ENCODE measurements at regions not wholly inside any gene's neighbourhood (a gene's known extent, or its start where the extent isn't known, plus 50 kb on each side); places are given as distances from the start of the nearest gene placed in this dataset.
A peak's percentile ranks its signal among the peaks of the same experiment; 100 is the strongest.

- Histone ChIP-seq H3K4me1 (peaks cover 0 to 21% (median 13%) of the 10 kb centered on the region in 10 experiments; a peak in 11 of 20 replicates), H3K9ac (no peak overlapping the region), H3K36me3 (no peaks in the 10 kb centered on the region), H3K27me3 (no peaks in the 10 kb centered on the region), H3K27ac (no peak overlapping the region), H3K4me2 (no peak overlapping the region), H3K9me3 (replicated peaks in 1 of 11) (no peaks in the 10 kb centered on the region; a peak in 1 of 22 replicates), H4K20me1 (no peaks in the 10 kb centered on the region), H3K4me3 (no peak overlapping the region)
- no peak for TF ChIP-seq Cebpa-rat (IDR thresholded peaks at IDR 0.05)
Observed at GRCh38 chr3:101172516-101172915, 147.9 kb downstream of the IMPG2 start.

GRCh38 chr3:101171681-101172191 is 148.6 kb downstream of the IMPG2 start:
- Histone ChIP-seq H3K9me3 (replicated peaks in 1 of 11) (no peaks in the 10 kb centered on the region; a peak in 1 of 22 replicates), H3K4me1 (peaks cover 0 to 21% (median 13%) of the 10 kb centered on the region in 10 experiments; a peak in 11 of 20 replicates), H4K20me1 (no peaks in the 10 kb centered on the region), H3K36me3 (no peaks in the 10 kb centered on the region), H3K27ac (no peak overlapping the region), H3K4me3 (no peak overlapping the region), H3K27me3 (no peaks in the 10 kb centered on the region), H3K9ac (no peak overlapping the region), H3K4me2 (peak overlapping the region in 4 of 11 experiments; percentile 0 to 61 (median 48); a peak in 6 of 22 replicates)
- TF ChIP-seq Cebpa-rat (IDR thresholded peaks at IDR 0.05), result no peak

- Histone ChIP-seq H3K9ac (no peak overlapping the region), H3K9me3 (replicated peaks in 1 of 11) (no peaks in the 10 kb centered on the region; a peak in 1 of 22 replicates), H3K4me2 (peak overlapping the region in 8 of 11 experiments; percentile 23 to 69 (median 50); a peak in 13 of 22 replicates), H3K36me3 (no peaks in the 10 kb centered on the region), H3K4me3 (no peak overlapping the region), H3K4me1 (peaks cover 0 to 21% (median 13%) of the 10 kb centered on the region in 10 experiments; a peak in 11 of 20 replicates), H4K20me1 (no peaks in the 10 kb centered on the region), H3K27me3 (no peaks in the 10 kb centered on the region), H3K27ac (no peak overlapping the region)
- TF ChIP-seq Cebpa-rat (IDR thresholded peaks at IDR 0.05), result no peak
Observed at GRCh38 chr3:101170806-101171558, 149.4 kb downstream of the IMPG2 start.

GRCh38 chr3:101170062-101170771 is 150.2 kb downstream of the IMPG2 start:
- no peak for TF ChIP-seq Cebpa-rat (IDR thresholded peaks at IDR 0.05)
- no peak overlapping the region for H3K27ac ChIP-seq
- no peaks in the 10 kb centered on the region for H3K27me3 ChIP-seq
- no peak overlapping the region for H3K9ac ChIP-seq
- H3K4me3 ChIP-seq, result no peak overlapping the region
- peak overlapping the region in 8 of 11 experiments; percentile 23 to 69 (median 50); a peak in 13 of 22 replicates for H3K4me2 ChIP-seq
- no peaks in the 10 kb centered on the region for H3K36me3 ChIP-seq
- peaks cover 0 to 21% (median 13%) of the 10 kb centered on the region in 10 experiments; a peak in 11 of 20 replicates for H3K4me1 ChIP-seq
- no peaks in the 10 kb centered on the region for H4K20me1 ChIP-seq
- H3K9me3 ChIP-seq (replicated peaks in 1 of 11), result no peaks in the 10 kb centered on the region; a peak in 1 of 22 replicates

GRCh38 chr3:101169516-101169915 is 150.9 kb downstream of the IMPG2 start:
- Histone ChIP-seq H3K36me3 (no peaks in the 10 kb centered on the region), H3K4me3 (no peak overlapping the region), H3K4me2 (no peak overlapping the region; a peak in 1 of 22 replicates), H3K4me1 (peaks cover 0 to 21% (median 13%) of the 10 kb centered on the region in 10 experiments; a peak in 11 of 20 replicates), H3K27me3 (no peaks in the 10 kb centered on the region), H3K9me3 (replicated peaks in 1 of 11) (no peaks in the 10 kb centered on the region), H4K20me1 (no peaks in the 10 kb centered on the region), H3K9ac (no peak overlapping the region), H3K27ac (no peak overlapping the region)
- TF ChIP-seq Cebpa-rat (IDR thresholded peaks at IDR 0.05), result no peak

- H3K36me3 ChIP-seq, result no peaks in the 10 kb centered on the region
- H3K27me3 ChIP-seq, result no peaks in the 10 kb centered on the region
- H3K9me3 ChIP-seq (replicated peaks in 1 of 11), result no peaks in the 10 kb centered on the region
- H3K27ac ChIP-seq, result no peak overlapping the region
- no peak overlapping the region for H3K4me2 ChIP-seq
- peaks cover 0 to 21% (median 13%) of the 10 kb centered on the region in 10 experiments; a peak in 11 of 20 replicates for H3K4me1 ChIP-seq
- H3K9ac ChIP-seq, result no peak overlapping the region
- no peak for TF ChIP-seq Cebpa-rat (IDR thresholded peaks at IDR 0.05)
- no peaks in the 10 kb centered on the region for H4K20me1 ChIP-seq
- no peak overlapping the region for H3K4me3 ChIP-seq
Observed at GRCh38 chr3:101167376-101167775, 153.0 kb downstream of the IMPG2 start.

- Histone ChIP-seq H3K9ac (no peak overlapping the region), H4K20me1 (no peaks in the 10 kb centered on the region), H3K4me3 (no peak overlapping the region), H3K4me1 (peaks cover 0 to 12% (median 11%) of the 10 kb centered on the region in 10 experiments; a peak in 11 of 20 replicates), H3K27me3 (no peaks in the 10 kb centered on the region), H3K27ac (no peak overlapping the region), H3K36me3 (no peaks in the 10 kb centered on the region), H3K9me3 (replicated peaks in 1 of 11) (no peaks in the 10 kb centered on the region), H3K4me2 (no peak overlapping the region)
- TF ChIP-seq Cebpa-rat (IDR thresholded peaks at IDR 0.05), result no peak
Observed at GRCh38 chr3:101166150-101166549, 154.2 kb downstream of the IMPG2 start.

- no peak overlapping the region for H3K4me2 ChIP-seq
- no peak overlapping the region for H3K4me3 ChIP-seq
- H3K27ac ChIP-seq, result no peak overlapping the region
- no peaks in the 10 kb centered on the region for H3K27me3 ChIP-seq
- no peaks in the 10 kb centered on the region for H3K9me3 ChIP-seq (replicated peaks in 1 of 11)
- no peak for TF ChIP-seq Cebpa-rat (IDR thresholded peaks at IDR 0.05)
- no peaks in the 10 kb centered on the region for H3K4me1 ChIP-seq
- no peaks in the 10 kb centered on the region for H4K20me1 ChIP-seq
- H3K9ac ChIP-seq, result no peak overlapping the region
- no peaks in the 10 kb centered on the region for H3K36me3 ChIP-seq
Observed at GRCh38 chr3:101163554-101163953, 156.8 kb downstream of the IMPG2 start.

- H3K9ac ChIP-seq, result no peak overlapping the region
- no peaks in the 10 kb centered on the region for H3K4me1 ChIP-seq
- no peaks in the 10 kb centered on the region for H4K20me1 ChIP-seq
- no peaks in the 10 kb centered on the region for H3K27me3 ChIP-seq
- no peak for TF ChIP-seq Cebpa-rat (IDR thresholded peaks at IDR 0.05)
- H3K36me3 ChIP-seq, result no peaks in the 10 kb centered on the region
- H3K4me3 ChIP-seq, result no peak overlapping the region
- no peak overlapping the region for H3K27ac ChIP-seq
- H3K4me2 ChIP-seq, result no peak overlapping the region
- H3K9me3 ChIP-seq (replicated peaks in 1 of 11), result no peaks in the 10 kb centered on the region
Observed at GRCh38 chr3:101159478-101159877, 160.9 kb downstream of the IMPG2 start.

All from BLaER1 treated with 17β-estradiol and CSF1 and Interleukin-3, amounts not matched to agents 10 nM and 100 nM (cell line).